Memory B cell (primary cell): ENCODE measurements at regions not wholly inside any gene's neighbourhood (a gene's known extent, or its start where the extent isn't known, plus 50 kb on each side); places are given as distances from the start of the nearest gene placed in this dataset.

ENCODE experiments used
- ATAC-seq: fragments of 150-1000 bp; cut with Tn5 transposase; 2 replicates; pipeline ENCODE4 v1.10.0; 2021; ENCODE audit warnings: low read depth, mild to moderate bottlenecking, moderate library complexity
- DNase-seq, 2 donors: peaks; one replicate each; pipeline ENCODE4 v3.0.0; 2022; ENCODE audit warnings: low spot score in 2 of 2
- H3K27ac Mint-ChIP-seq: one replicate; pipeline ENCODE4 v1.8.0; 2022; ENCODE audit warnings: mild to moderate bottlenecking, moderate library complexity, mixed read lengths
- H3K27me3 Mint-ChIP-seq: one replicate; pipeline ENCODE4 v1.8.0; 2022; ENCODE audit warnings: mixed read lengths
- H3K36me3 Mint-ChIP-seq: one replicate; pipeline ENCODE4 v1.8.0; 2022; ENCODE audit warnings: mild to moderate bottlenecking, mixed read lengths
- H3K4me1 Mint-ChIP-seq: one replicate; pipeline ENCODE4 v1.8.0; 2022; ENCODE audit warnings: mixed read lengths
- H3K4me3 Mint-ChIP-seq: one replicate; pipeline ENCODE4 v1.8.0; 2022; ENCODE audit warnings: mild to moderate bottlenecking, moderate library complexity, mixed read lengths
- H3K9me3 Mint-ChIP-seq: one replicate; pipeline ENCODE4 v1.8.0; 2022; ENCODE audit warnings: mixed read lengths

DNA sequence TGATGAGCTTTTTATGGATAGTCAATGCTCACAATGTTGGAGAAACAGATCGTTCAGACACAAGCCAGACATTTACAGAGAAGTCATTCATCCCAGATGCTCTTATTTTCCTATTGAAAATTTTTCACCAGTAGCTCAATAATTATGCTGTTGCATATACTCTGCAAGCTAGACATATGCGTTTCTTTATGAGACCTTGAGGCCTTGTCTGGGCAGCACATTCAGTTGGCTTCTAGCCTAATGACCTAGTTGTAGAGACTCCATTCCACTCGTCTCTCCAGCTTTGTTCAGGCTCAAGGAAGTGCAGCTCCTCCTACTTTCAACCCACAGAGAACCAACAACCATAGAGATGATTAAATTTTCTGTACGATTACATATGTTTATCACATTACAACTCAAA, 237.7 kb downstream of the MZT1 start:
- H3K4me1 Mint-ChIP-seq = no peaks in the 10 kb centered on the region
- H3K27me3 Mint-ChIP-seq = no peaks in the 10 kb centered on the region
- H3K9me3 Mint-ChIP-seq = peaks cover 2% of the 10 kb centered on the region
- ATAC-seq (no peak), DNase-seq (no peak)
- no peaks in the 10 kb centered on the region for H3K36me3 Mint-ChIP-seq
- H3K4me3 Mint-ChIP-seq = no peak overlapping the region
- no peak overlapping the region for H3K27ac Mint-ChIP-seq

DNA sequence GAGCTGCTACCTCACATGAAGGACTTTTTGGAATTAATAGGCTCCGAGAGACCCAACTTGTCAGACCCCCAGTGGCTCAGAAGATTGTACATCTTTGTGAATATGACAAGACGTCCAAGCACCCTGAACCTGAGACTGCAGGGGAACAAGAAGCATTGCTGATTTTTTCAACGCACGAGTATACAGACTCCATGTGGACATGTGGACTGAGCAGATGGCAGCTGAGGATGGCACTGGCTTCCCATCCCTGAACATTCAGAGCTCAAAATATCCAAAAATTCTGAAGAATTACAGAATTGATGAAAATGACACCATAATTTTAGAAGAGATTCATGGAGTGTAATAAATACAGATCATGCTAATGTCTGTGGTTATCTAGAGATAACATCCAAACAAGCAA, 254.1 kb downstream of the MZT1 start:
- H3K4me3 Mint-ChIP-seq = no peak overlapping the region
- peaks cover 3% of the 10 kb centered on the region for H3K9me3 Mint-ChIP-seq
- H3K27ac Mint-ChIP-seq = no peak overlapping the region
- H3K4me1 Mint-ChIP-seq = no peaks in the 10 kb centered on the region
- no peaks in the 10 kb centered on the region for H3K36me3 Mint-ChIP-seq
- H3K27me3 Mint-ChIP-seq = no peaks in the 10 kb centered on the region
- DNase-seq = no peak
- ATAC-seq = no peak

DNA sequence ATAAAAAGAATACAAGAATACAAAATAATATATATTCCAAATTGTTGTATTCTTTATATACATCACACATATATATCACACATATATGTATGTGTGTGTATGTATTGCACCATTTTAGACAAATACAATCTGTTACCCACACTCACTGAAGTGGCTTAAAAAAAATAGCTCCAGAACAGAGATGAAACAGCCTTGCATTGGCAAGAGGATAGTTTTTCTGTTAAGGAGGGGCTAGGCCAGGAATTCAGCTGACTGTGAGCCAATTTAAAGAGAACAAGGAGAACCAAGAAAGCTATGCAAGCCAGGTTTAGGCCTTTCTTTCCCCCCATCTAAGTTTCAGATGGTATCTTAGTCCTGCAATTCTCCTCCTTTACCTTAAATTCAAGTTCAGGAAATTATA, 257.5 kb downstream of the MZT1 start:
- no peaks in the 10 kb centered on the region for H3K27me3 Mint-ChIP-seq
- no peaks in the 10 kb centered on the region for H3K36me3 Mint-ChIP-seq
- H3K4me1 Mint-ChIP-seq = no peaks in the 10 kb centered on the region
- DNase-seq = no peak
- peaks cover 5% of the 10 kb centered on the region for H3K9me3 Mint-ChIP-seq
- no peak overlapping the region for H3K4me3 Mint-ChIP-seq
- no peak overlapping the region for H3K27ac Mint-ChIP-seq
- no peak for ATAC-seq

DNA sequence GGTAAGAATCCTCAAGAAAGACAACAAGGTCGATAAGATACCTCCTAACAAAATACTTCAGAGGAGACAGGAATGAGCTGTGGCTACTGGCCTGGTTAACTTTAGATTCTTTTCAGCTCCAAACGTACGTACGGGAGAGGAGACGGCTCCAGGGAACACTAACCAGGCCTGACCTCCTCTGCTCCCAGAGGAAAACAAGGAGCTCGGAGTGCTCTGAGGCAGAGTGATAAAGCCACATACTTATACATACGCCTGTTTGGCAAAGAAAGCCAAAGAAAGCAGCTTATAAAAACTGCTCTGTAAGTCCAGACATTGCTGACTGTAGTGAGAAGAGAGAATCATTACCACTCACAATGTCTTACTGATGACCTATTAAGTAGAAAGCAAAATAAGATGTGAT, 263.9 kb downstream of the MZT1 start:
- no peak overlapping the region for H3K27ac Mint-ChIP-seq
- peaks cover 8% of the 10 kb centered on the region for H3K9me3 Mint-ChIP-seq
- H3K4me1 Mint-ChIP-seq = no peaks in the 10 kb centered on the region
- H3K27me3 Mint-ChIP-seq = no peaks in the 10 kb centered on the region
- no peaks in the 10 kb centered on the region for H3K36me3 Mint-ChIP-seq
- no peak overlapping the region for H3K4me3 Mint-ChIP-seq
- ATAC-seq (no peak), DNase-seq (no peak)

DNA sequence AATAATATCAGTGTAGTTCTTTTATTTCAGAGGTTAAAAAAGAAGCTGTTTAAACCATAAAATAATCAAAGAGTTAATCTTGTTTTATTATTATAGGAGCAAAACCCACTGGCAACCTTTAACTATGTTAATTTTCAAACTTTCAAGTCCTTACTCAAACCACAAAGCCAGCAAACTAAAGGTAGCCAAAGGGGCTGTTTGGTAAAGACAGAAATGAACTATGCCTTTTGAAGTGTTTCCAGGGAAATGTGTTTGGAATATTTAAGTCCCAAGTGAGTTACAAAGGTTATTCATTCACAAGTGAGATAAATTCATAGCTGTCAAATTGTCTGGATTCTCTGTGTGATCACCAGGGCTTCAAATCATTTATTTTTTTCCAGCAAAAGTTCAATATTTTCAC, 264.7 kb downstream of the MZT1 start:
- H3K27ac Mint-ChIP-seq = no peak overlapping the region
- ATAC-seq = no peak
- H3K27me3 Mint-ChIP-seq = no peaks in the 10 kb centered on the region

DNA sequence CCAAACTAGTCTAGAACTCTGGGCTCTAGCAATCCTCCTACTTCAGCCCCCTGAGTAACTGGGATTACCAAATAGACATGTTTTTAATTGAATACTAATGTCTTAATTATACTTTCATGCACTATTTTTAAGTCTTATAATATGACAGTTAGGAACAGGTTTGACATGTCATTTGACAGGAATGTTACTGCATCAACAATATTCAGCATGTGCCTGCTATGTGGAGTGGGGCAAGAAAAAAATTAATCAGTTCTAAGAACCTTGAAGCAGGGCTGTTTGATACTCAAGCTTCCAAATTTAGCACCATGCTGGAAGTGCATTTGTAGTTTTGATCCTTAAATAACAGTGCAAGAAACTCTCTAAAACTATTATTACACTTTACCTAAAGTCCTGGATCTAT, 265.3 kb downstream of the MZT1 start:
- no peak for DNase-seq
- Mint-ChIP-seq H3K4me3 (no peak overlapping the region), H3K27me3 (no peaks in the 10 kb centered on the region), H3K9me3 (peaks cover 5% of the 10 kb centered on the region), H3K36me3 (no peaks in the 10 kb centered on the region), H3K4me1 (no peaks in the 10 kb centered on the region), H3K27ac (no peak overlapping the region)
- ATAC-seq = no peak

More for the DNA sequence above, 264.7 kb downstream of the MZT1 start:
- H3K4me1 Mint-ChIP-seq = no peaks in the 10 kb centered on the region
- peaks cover 6% of the 10 kb centered on the region for H3K9me3 Mint-ChIP-seq
- no peak overlapping the region for H3K4me3 Mint-ChIP-seq
- DNase-seq = no peak
- H3K36me3 Mint-ChIP-seq = no peaks in the 10 kb centered on the region

DNA sequence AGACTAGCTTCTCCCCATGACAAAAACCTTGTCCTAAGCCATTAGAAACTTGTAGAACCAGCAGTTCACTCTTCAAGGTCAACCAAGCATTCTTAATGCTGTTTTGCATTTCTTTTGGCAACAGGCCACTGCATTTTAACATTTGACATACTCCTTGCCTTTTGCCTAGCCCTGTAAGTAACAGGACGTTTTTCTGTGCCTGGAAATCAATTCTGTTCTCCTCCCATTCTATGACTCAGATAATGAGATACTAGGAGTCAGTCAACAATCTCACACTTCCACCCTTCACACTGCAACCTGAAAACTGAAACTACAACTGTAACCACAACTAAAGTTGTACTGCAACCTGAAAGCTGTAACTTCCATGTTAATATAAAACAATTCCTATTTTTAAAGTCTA, 268.7 kb downstream of the MZT1 start:
- Mint-ChIP-seq H3K27ac (no peak overlapping the region), H3K4me1 (no peaks in the 10 kb centered on the region), H3K9me3 (peaks cover 4% of the 10 kb centered on the region), H3K4me3 (no peak overlapping the region), H3K36me3 (no peaks in the 10 kb centered on the region), H3K27me3 (no peaks in the 10 kb centered on the region)
- DNase-seq (no peak), ATAC-seq (no peak)

DNA sequence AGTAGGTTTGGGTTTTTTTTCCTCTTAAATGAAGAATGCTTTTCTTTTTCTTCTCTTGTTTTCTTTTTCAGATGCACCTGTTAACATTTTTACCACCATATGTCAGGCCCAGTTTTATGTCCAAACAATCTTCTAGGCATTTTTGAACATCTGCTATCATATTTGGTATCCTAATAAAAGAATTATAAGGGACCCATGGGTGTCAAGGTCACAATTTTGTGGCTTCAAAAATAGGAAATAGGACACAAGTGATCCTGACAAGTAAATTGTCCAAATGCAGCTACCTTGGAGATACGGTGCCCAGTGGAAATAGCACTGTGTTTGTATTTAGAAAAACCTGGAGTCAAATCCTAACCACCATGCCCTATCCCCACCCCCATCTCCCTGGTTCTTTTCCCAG, 270.3 kb downstream of the MZT1 start:
- H3K9me3 Mint-ChIP-seq = peaks cover 4% of the 10 kb centered on the region
- ATAC-seq = no peak
- DNase-seq = no peak

DNA sequence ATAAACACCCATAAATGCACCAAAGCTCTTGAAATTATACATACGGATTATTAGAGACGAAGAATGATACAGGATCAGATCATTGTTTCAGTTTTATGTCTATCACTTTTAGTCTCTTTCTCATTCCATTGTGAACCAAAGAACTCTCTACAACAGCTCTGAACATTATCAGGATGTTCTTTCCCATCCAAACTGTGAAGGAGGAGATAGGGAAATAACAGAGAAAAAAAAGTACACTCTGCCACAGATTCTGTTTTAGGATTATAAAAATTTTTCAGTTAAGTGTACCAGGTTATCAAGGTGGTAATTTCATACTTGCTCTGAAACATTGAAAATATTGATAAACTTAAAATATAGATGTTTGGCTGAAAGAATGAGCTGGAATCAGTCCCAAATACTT, 270.9 kb downstream of the MZT1 start:
- Mint-ChIP-seq H3K36me3 (no peaks in the 10 kb centered on the region), H3K9me3 (peaks cover 4% of the 10 kb centered on the region), H3K27me3 (no peaks in the 10 kb centered on the region), H3K4me3 (no peak overlapping the region), H3K27ac (no peak overlapping the region), H3K4me1 (no peaks in the 10 kb centered on the region)
- no peak for DNase-seq
- ATAC-seq = no peak

More for the DNA sequence above, 270.3 kb downstream of the MZT1 start:
- Mint-ChIP-seq H3K36me3 (no peaks in the 10 kb centered on the region), H3K4me1 (no peaks in the 10 kb centered on the region), H3K4me3 (no peak overlapping the region), H3K27me3 (no peaks in the 10 kb centered on the region), H3K27ac (no peak overlapping the region)

DNA sequence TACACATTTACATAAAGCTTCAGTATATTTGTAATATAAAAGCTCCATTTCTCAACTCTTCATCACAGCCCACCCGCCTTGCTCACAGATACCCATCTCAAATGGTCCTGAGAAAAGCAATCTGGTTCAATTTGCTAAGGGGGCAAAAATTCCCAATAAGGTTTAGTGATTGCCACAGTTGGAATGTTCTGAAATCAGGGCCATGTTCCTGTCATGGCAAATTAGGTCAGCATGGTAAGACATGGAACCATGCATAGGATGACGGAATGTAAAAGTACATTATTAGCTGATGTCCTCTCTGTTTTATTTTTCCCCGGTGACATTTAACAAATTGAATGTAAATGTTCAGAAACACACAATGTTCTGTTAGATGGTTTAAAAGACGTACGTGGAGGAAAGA, 274.3 kb downstream of the MZT1 start:
- no peak for DNase-seq
- Mint-ChIP-seq H3K36me3 (no peaks in the 10 kb centered on the region), H3K4me3 (no peak overlapping the region), H3K27ac (no peak overlapping the region), H3K9me3 (peaks cover 4% of the 10 kb centered on the region), H3K27me3 (no peaks in the 10 kb centered on the region), H3K4me1 (no peaks in the 10 kb centered on the region)
- no peak for ATAC-seq

DNA sequence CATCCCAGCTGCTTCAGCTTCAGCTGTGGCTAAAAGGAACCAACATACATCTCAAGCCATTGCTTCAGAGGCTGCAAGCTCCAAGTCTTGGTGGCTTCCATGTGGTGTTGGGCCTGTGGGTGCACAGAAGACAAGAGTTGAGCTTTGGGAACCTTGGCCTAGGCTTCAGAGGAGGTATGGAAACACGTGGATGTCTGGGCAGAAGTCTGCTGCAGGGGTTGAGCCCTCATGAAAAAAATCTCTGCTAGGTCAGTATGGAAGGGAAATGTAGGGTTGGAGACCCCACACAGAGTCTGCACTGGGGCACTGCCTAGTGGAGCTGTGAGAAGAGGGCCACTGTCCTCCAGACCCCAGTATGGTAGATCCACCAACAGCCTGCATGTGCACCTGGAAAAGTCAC, 279.3 kb downstream of the MZT1 start:
- H3K36me3 Mint-ChIP-seq = peaks cover 2% of the 10 kb centered on the region
- no peak for DNase-seq
- H3K4me1 Mint-ChIP-seq = no peaks in the 10 kb centered on the region
- H3K27ac Mint-ChIP-seq = no peak overlapping the region
- H3K27me3 Mint-ChIP-seq = no peaks in the 10 kb centered on the region
- no peak overlapping the region for H3K4me3 Mint-ChIP-seq
- peaks cover 13% of the 10 kb centered on the region for H3K9me3 Mint-ChIP-seq
- no peak for ATAC-seq

DNA sequence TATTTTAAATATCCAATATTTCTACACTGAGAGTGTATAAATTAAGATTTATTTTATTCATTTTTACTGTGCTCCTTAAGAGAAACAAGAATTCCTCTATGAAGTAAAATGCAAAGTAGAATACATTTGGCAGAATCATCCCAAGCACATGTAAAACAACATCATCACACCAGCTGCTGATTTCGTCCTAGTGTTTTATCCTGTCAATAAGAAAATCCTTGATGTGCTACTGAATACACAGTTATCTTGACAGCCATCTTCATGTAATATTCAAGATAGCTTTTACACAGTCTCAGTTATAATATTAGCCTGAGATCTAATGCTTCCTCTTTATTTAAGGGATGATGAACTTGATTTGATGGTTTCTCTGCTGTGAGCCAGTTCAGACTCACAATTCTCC, 282.4 kb downstream of the MZT1 start:
- DNase-seq (no peak), ATAC-seq (no peak)
- no peak overlapping the region for H3K27ac Mint-ChIP-seq
- peaks cover 2% of the 10 kb centered on the region for H3K36me3 Mint-ChIP-seq
- H3K4me3 Mint-ChIP-seq = no peak overlapping the region
- peaks cover 10% of the 10 kb centered on the region for H3K9me3 Mint-ChIP-seq
- H3K4me1 Mint-ChIP-seq = no peaks in the 10 kb centered on the region
- H3K27me3 Mint-ChIP-seq = no peaks in the 10 kb centered on the region

DNA sequence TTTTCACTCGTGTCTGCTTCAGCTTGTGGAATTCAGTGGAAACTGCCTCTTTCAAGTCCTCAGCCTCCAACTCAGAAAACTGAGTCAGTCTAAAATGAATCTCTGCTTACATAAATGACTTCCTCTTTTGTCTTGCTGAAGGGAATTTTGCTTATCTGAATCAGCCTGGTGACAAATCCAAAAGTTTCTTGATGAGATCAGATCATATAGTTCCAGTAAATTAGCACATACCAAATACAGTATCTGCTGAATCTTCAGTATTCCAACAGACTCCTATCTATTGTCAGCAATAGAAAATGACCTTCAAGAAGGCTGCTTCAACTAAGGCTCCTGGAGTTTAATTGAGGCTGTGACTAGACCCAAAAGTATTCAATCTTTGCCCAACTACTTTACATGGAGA, 290.0 kb downstream of the MZT1 start:
- Mint-ChIP-seq H3K9me3 (no peaks in the 10 kb centered on the region), H3K27ac (no peak overlapping the region), H3K36me3 (no peaks in the 10 kb centered on the region), H3K4me1 (no peaks in the 10 kb centered on the region), H3K4me3 (no peak overlapping the region), H3K27me3 (no peaks in the 10 kb centered on the region)
- ATAC-seq = no peak
- no peak for DNase-seq

DNA sequence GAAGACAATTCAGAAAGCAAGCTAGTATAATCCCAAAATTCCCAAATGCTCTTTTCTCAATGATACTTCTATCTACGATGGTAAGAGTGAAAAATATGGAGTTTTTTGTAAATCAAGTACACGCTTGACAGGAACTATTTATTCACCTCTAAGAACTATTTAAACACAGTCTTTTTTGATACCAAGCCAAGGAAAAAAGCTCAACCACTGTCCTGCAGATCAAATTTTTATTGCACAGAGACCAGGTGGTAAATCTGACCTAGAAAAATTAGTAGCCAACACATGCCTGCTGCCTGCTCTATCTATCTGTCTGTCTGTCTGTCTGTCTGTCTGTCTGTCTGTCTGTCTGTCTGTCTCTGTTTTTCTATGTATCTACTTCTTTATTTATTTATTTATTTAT, 292.2 kb downstream of the MZT1 start:
- ATAC-seq = no peak
- Mint-ChIP-seq H3K4me1 (no peaks in the 10 kb centered on the region), H3K36me3 (no peaks in the 10 kb centered on the region), H3K27ac (no peak overlapping the region), H3K27me3 (no peaks in the 10 kb centered on the region), H3K9me3 (peaks cover 2% of the 10 kb centered on the region), H3K4me3 (no peak overlapping the region)
- DNase-seq = no peak

DNA sequence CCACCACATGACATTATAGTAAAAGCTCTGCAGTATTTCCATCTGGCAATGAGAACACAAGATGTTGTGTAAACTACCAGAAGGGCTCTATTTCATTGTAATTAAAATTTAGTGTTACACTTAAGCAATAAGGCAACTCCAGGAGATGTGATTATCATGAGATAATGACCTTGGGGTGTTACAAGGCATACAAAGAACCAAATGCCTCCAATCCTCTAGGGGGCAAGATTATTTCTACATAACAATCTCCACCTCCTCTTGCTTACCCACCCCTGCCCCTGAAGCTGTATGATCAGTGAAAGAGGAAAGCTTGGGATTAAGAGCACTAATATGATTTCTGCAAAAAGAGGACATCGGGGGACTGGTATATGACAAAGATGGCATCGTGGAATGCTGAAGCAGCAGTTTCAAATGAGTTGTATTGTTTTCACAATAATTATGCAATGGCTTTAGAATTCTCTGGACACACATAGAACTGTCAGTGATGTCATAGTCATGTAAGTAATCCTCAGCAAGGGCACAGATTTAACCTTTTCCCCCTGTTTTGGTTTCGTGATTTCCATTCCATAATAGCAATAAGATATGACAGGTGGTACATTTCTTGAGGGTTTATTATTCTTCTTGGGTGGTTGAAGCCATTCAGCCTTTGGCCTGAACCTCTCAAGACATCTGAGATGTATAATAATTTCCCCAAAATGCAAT, 295.3 kb downstream of the MZT1 start:
- no peak for ATAC-seq
- Mint-ChIP-seq H3K9me3 (peaks cover 2% of the 10 kb centered on the region), H3K27me3 (no peaks in the 10 kb centered on the region), H3K4me3 (no peak overlapping the region), H3K36me3 (no peaks in the 10 kb centered on the region), H3K27ac (no peak overlapping the region), H3K4me1 (no peaks in the 10 kb centered on the region)
- DNase-seq = no peak
